HCT116 (cell line): ENCODE measurements at regions not wholly inside any gene's neighbourhood (a gene's known extent, or its start where the extent isn't known, plus 50 kb on each side); places are given as distances from the start of the nearest gene placed in this dataset.

ENCODE experiments used
- CTCF ChIP-seq, 3 experiments: fragments of 200-600 bp in 1 of 3; sonication (generic) in 1 of 3; IDR thresholded peaks in 2 of 3; conservative IDR thresholded peaks in 1 of 3; 2 replicates each; pipeline ENCODE4 v1.5.1; 2012 to 2017; ENCODE audit warnings: low read depth in 2 of 3, low read length in 2 of 3, antibody characterized with exemption in 1 of 3, borderline replicate concordance in 1 of 3, control low read depth in 1 of 3, mild to moderate bottlenecking in 1 of 3, mixed read lengths in 1 of 3, mixed run types in 1 of 3, moderate library complexity in 1 of 3; ENCODE audit not compliant: insufficient read depth in 1 of 3
- EZH2 ChIP-seq: fragments of 200-600 bp; sonication (generic); IDR thresholded peaks from 2 replicates; pipeline ENCODE4 v1.6.1; 2017; ENCODE audit warnings: antibody characterized with exemption, mixed run types
- JUND ChIP-seq: IDR thresholded peaks from 2 replicates; pipeline ENCODE4 v1.6.1; 2012
- MAX ChIP-seq: IDR thresholded peaks from 2 replicates; pipeline ENCODE4 v1.6.1; 2012
- POLR2A ChIP-seq: IDR thresholded peaks from 2 replicates; pipeline ENCODE4 v1.7.0; 2011; ENCODE audit warnings: borderline replicate concordance; ENCODE audit not compliant: insufficient read depth, insufficient read length; ENCODE audit errors: extremely low read depth
- POLR2AphosphoS5 ChIP-seq: IDR thresholded peaks from 2 replicates; pipeline ENCODE4 v1.6.1; 2011; ENCODE audit warnings: mild to moderate bottlenecking, low read depth, low read length, moderate library complexity
- REST ChIP-seq: IDR thresholded peaks from 2 replicates; pipeline ENCODE4 v1.6.1; 2012; ENCODE audit warnings: low read depth
- SP1 ChIP-seq: IDR thresholded peaks from 2 replicates; pipeline ENCODE4 v1.6.1; 2012; ENCODE audit warnings: low read depth
- YY1 ChIP-seq: IDR thresholded peaks from 2 replicates; pipeline ENCODE4 v1.6.1; 2011; ENCODE audit warnings: low read length, low read depth, moderate library complexity, mild to moderate bottlenecking; ENCODE audit not compliant: insufficient replicate concordance; ENCODE audit errors: extremely low read depth

- TF ChIP-seq CTCF (IDR thresholded peaks at IDR 0.05 in 2 of 3, conservative IDR thresholded peaks at IDR 0.05 in 1 of 3; ENCODE audit: borderline replicate concordance in 1 of 3, insufficient read depth in 1 of 3, low read depth in 2 of 3, low read length in 2 of 3): no peak
- TF ChIP-seq YY1: no peak
- no peak for TF ChIP-seq MAX
- TF ChIP-seq EZH2: no peak
- no peak for TF ChIP-seq SP1
- no peak for TF ChIP-seq REST
- no peak for TF ChIP-seq POLR2AphosphoS5
- no peak for TF ChIP-seq POLR2A
- no peak for TF ChIP-seq JUND
Observed at GRCh38 chr11:96459751-96460150, 69.9 kb downstream of the JRKL start.
